H1 (cell line): ENCODE measurements at regions not wholly inside any gene's neighbourhood (a gene's known extent, or its start where the extent isn't known, plus 50 kb on each side); places are given as distances from the start of the nearest gene placed in this dataset.

ENCODE experiments used
- CTCF ChIA-PET: fragments of 300-600 bp; sonication (Branson Sonifier 250); formaldehyde crosslinking; loops from one replicate; lab custom pipeline; 2021; ENCODE audit not compliant: partially characterized antibody; lab: Charles Lee
- POLR2A ChIA-PET: fragments of 300-600 bp; sonication (Branson Sonifier 250); formaldehyde crosslinking; loops from one replicate; lab custom pipeline; 2021; ENCODE audit warnings: inconsistent platforms; ENCODE audit not compliant: partially characterized antibody; lab: Charles Lee
- DNase-seq, 2 experiments: peaks; one replicate each; pipeline versions ENCODE4 v3.0.0 to v3.0.0-alpha.2; 2010 to 2022; ENCODE audit warnings: low spot score in 2 of 2, low read depth in 1 of 2, mixed read lengths in 1 of 2
- FAIRE-seq: peaks from 2 replicates; lab custom pipeline; 2011; peaks lifted over from hg19 to GRCh38; lab: Jason Lieb, UNC
- H2AFZ ChIP-seq: 2 replicates; pipeline ENCODE4 v1.8.1; 2012; ENCODE audit warnings: low read length, inconsistent platforms
- H2AK5ac ChIP-seq: 2 replicates; pipeline ENCODE4 v1.6.1; 2013; ENCODE audit warnings: low read depth, low read length
- H2BK120ac ChIP-seq: replicated peaks from 2 replicates; pipeline ENCODE3; 2013; ENCODE audit warnings: low read depth, low read length, inconsistent platforms
- H2BK12ac ChIP-seq: 2 replicates; pipeline ENCODE4 v1.6.1; 2013; ENCODE audit warnings: low read depth, low read length
- H2BK15ac ChIP-seq: 2 replicates; pipeline ENCODE4 v1.6.1; 2013; ENCODE audit warnings: low read length
- H2BK20ac ChIP-seq: 2 replicates; pipeline ENCODE4 v1.6.1; 2013; ENCODE audit warnings: low read length
- H2BK5ac ChIP-seq: 2 replicates; pipeline ENCODE4 v1.6.1; 2013; ENCODE audit warnings: low read depth, low read length
- H3K14ac ChIP-seq: 2 replicates; pipeline ENCODE4 v1.6.1; 2013; ENCODE audit warnings: inconsistent platforms; ENCODE audit not compliant: insufficient read length
- H3K18ac ChIP-seq: 2 replicates; pipeline ENCODE4 v1.6.1; 2013; ENCODE audit warnings: low read length; ENCODE audit errors: extremely low read depth
- H3K23ac ChIP-seq: 2 replicates; pipeline ENCODE4 v1.6.1; 2013; ENCODE audit warnings: inconsistent platforms; ENCODE audit not compliant: insufficient read length
- H3K23me2 ChIP-seq: 2 replicates; pipeline ENCODE4 v1.6.1; 2013; ENCODE audit warnings: low read depth, low read length
- H3K27ac ChIP-seq: 2 replicates; pipeline ENCODE4 v1.6.1; 2011; ENCODE audit warnings: low read depth, low read length, inconsistent platforms
- H3K27me3 ChIP-seq, 4 experiments: replicated peaks in 1 of 4; 1 replicate in 1 of 4; 2 replicates in 3 of 4; pipeline versions ENCODE4 v1.6.1 to v1.8.1; 2011 to 2013; ENCODE audit warnings: low read length in 3 of 4, mild to moderate bottlenecking in 3 of 4, inconsistent platforms in 2 of 4, mixed read lengths in 2 of 4, moderate library complexity in 1 of 4; ENCODE audit not compliant: control insufficient read depth in 3 of 4, insufficient read depth in 3 of 4; ENCODE audit errors: extremely low read depth in 1 of 4
- H3K36me3 ChIP-seq, 4 experiments: 2 replicates each; pipeline versions ENCODE4 v1.6.1 to v1.8.1; 2011 to 2013; ENCODE audit warnings: mild to moderate bottlenecking in 4 of 4, low read length in 3 of 4, moderate library complexity in 2 of 4, control low read depth in 1 of 4, inconsistent platforms in 1 of 4; ENCODE audit not compliant: insufficient read depth in 4 of 4, control insufficient read depth in 2 of 4
- H3K4ac ChIP-seq: replicated peaks from 2 replicates; pipeline ENCODE3; 2013; ENCODE audit warnings: low read length, low read depth, mixed read lengths, inconsistent platforms; ENCODE audit not compliant: insufficient read length
- H3K4me1 ChIP-seq, 4 experiments: replicated peaks in 1 of 4; 1 replicate in 1 of 4; 2 replicates in 3 of 4; pipeline versions ENCODE4 v1.6.1 to v1.8.1; 2011 to 2013; ENCODE audit warnings: low read length in 3 of 4, inconsistent platforms in 2 of 4, mixed read lengths in 1 of 4; ENCODE audit not compliant: insufficient read depth in 4 of 4, control insufficient read depth in 3 of 4
- H3K4me2 ChIP-seq, 2 experiments: 2 replicates each; pipeline versions ENCODE4 v1.6.1 to v1.8.1; 2011 to 2013; ENCODE audit warnings: low read depth in 2 of 2, low read length in 2 of 2, control low read depth in 1 of 2, inconsistent platforms in 1 of 2, mild to moderate bottlenecking in 1 of 2; ENCODE audit not compliant: insufficient read depth in 1 of 2
- H3K4me3 ChIP-seq, 4 experiments: fragments of 200-600, 300-600 bp in 1 of 4; sonication (generic), shearing (Covaris generic), sonication (Bioruptor Twin) in 1 of 4; 2 replicates each; pipeline versions ENCODE4 v1.5.1 to v1.8.1; 2011 to 2016; ENCODE audit warnings: low read length in 4 of 4, low read depth in 3 of 4, control low read depth in 2 of 4, inconsistent platforms in 2 of 4, mild to moderate bottlenecking in 2 of 4, mixed read lengths in 1 of 4, moderate library complexity in 1 of 4; ENCODE audit not compliant: insufficient read depth in 2 of 4; ENCODE audit errors: extremely low read depth in 1 of 4
- H3K56ac ChIP-seq: replicated peaks from 2 replicates; pipeline ENCODE3; 2013; ENCODE audit warnings: low read depth, mild to moderate bottlenecking, mixed read lengths, low read length, inconsistent platforms; ENCODE audit not compliant: insufficient read length
- H3K79me1 ChIP-seq: 2 replicates; pipeline ENCODE4 v1.6.1; 2013; ENCODE audit warnings: low read depth, low read length, control low read depth
- H3K79me2 ChIP-seq, 2 experiments: 2 replicates each; pipeline versions ENCODE4 v1.6.1 to v1.8.1; 2012 to 2013; ENCODE audit warnings: low read length in 2 of 2, mild to moderate bottlenecking in 2 of 2, inconsistent platforms in 1 of 2; ENCODE audit not compliant: insufficient read depth in 2 of 2, control insufficient read depth in 1 of 2
- H3K9ac ChIP-seq, 4 experiments: replicated peaks in 1 of 4; 1 replicate in 1 of 4; 2 replicates in 3 of 4; pipeline versions ENCODE4 v1.6.1 to v1.8.1; 2011 to 2013; ENCODE audit warnings: low read depth in 3 of 4, low read length in 3 of 4, control low read depth in 2 of 4, mild to moderate bottlenecking in 2 of 4, moderate library complexity in 2 of 4, inconsistent platforms in 1 of 4; ENCODE audit errors: extremely low read depth in 1 of 4
- H3K9me3 ChIP-seq, 2 experiments: 2 replicates each; pipeline versions ENCODE4 v1.6.1 to v1.8.1; 2012 to 2013; ENCODE audit warnings: mild to moderate bottlenecking in 2 of 2, moderate library complexity in 2 of 2, control low read depth in 1 of 2, inconsistent platforms in 1 of 2, low read depth in 1 of 2, low read length in 1 of 2, mixed read lengths in 1 of 2; ENCODE audit not compliant: insufficient read depth in 2 of 2
- H4K20me1 ChIP-seq, 2 experiments: replicated peaks in 1 of 2; 2 replicates each; pipeline versions ENCODE3 to v1.8.1; 2011 to 2013; ENCODE audit warnings: inconsistent platforms in 2 of 2, low read length in 2 of 2, mild to moderate bottlenecking in 1 of 2; ENCODE audit not compliant: insufficient read depth in 2 of 2, control insufficient read depth in 1 of 2
- H4K5ac ChIP-seq: 2 replicates; pipeline ENCODE4 v1.6.1; 2013; ENCODE audit warnings: low read length, low read depth, mixed read lengths, inconsistent platforms; ENCODE audit not compliant: insufficient read length
- H4K8ac ChIP-seq: 2 replicates; pipeline ENCODE4 v1.8.0; 2013; ENCODE audit warnings: mild to moderate bottlenecking, moderate library complexity, low read length, inconsistent platforms; ENCODE audit not compliant: insufficient read depth; ENCODE audit errors: extremely low read depth
- H4K91ac ChIP-seq: replicated peaks from 2 replicates; pipeline ENCODE3; 2013; ENCODE audit warnings: low read length, mixed read lengths, inconsistent platforms; ENCODE audit not compliant: insufficient read length
- JUN ChIP-seq: IDR thresholded peaks from 2 replicates; pipeline ENCODE4 v1.6.1; 2011; ENCODE audit warnings: low read depth, mild to moderate bottlenecking, improper control_type of control experiment, low read length
- MAFK ChIP-seq: IDR thresholded peaks from 2 replicates; pipeline ENCODE4 v1.6.1; 2012; ENCODE audit warnings: low read depth, mild to moderate bottlenecking, improper control_type of control experiment, low read length
- RNF2 ChIP-seq: fragments of 200-900, 300-1000 bp; sonication (generic); IDR thresholded peaks from 2 replicates; pipeline ENCODE4 v1.7.1; 2016; ENCODE audit warnings: borderline replicate concordance, low read depth, mild to moderate bottlenecking, antibody characterized with exemption, low read length; ENCODE audit not compliant: poor library complexity, severe bottlenecking; ENCODE audit errors: missing control alignments
- SP1 ChIP-seq: IDR thresholded peaks from 2 replicates; pipeline ENCODE4 v1.6.1; 2011; ENCODE audit warnings: low read depth, low read length
- WGBS, 2 experiments: shearing (Covaris generic) in 1 of 2; methylation state at CpG; one replicate each; pipeline versions ENCODE4 v1.1.6 to v1.1.7; 2013 to 2015; ENCODE audit warnings: low lambda C conversion rate in 2 of 2, mixed read lengths in 2 of 2, inconsistent platforms in 1 of 2, low coverage in 1 of 2, missing lambda C conversion rate in 1 of 2; ENCODE audit not compliant: insufficient replicate concordance in 2 of 2, insufficient coverage in 1 of 2, insufficient read length in 1 of 2; ENCODE audit errors: extremely low coverage in 1 of 2, missing lambda C conversion rate in 1 of 2; 5-methylcytosine and 5-hydroxymethylcytosine counted together

- no peaks in the 10 kb centered on the region for H3K79me1 ChIP-seq
- H3K4me2 ChIP-seq: no peak overlapping the region
- DNase-seq (no peak), FAIRE-seq (no peak)
- H3K4ac ChIP-seq: no peak overlapping the region
- no peaks in the 10 kb centered on the region for H3K36me3 ChIP-seq
- TF ChIP-seq JUN: no peak
- TF ChIP-seq SP1: no peak
- no peak for TF ChIP-seq MAFK
- no peak for TF ChIP-seq RNF2
- H2AFZ ChIP-seq: no peak overlapping the region
- H3K18ac ChIP-seq: no peak overlapping the region
- no peak overlapping the region for H2BK120ac ChIP-seq
- H2BK15ac ChIP-seq: no peak overlapping the region
- H3K56ac ChIP-seq: no peak overlapping the region
- no peak overlapping the region for H3K9ac ChIP-seq
- no peaks in the 10 kb centered on the region for H3K4me1 ChIP-seq
- no peak overlapping the region for H3K27ac ChIP-seq
- H2BK12ac ChIP-seq: no peak overlapping the region
- H3K23ac ChIP-seq: no peak overlapping the region
- H3K23me2 ChIP-seq: no peaks in the 10 kb centered on the region
- no peak overlapping the region for H2BK20ac ChIP-seq
- no peak overlapping the region for H2AK5ac ChIP-seq
- no peak overlapping the region for H3K4me3 ChIP-seq
- H3K14ac ChIP-seq: no peak overlapping the region
- H4K8ac ChIP-seq: no peak overlapping the region
- no peaks in the 10 kb centered on the region for H4K20me1 ChIP-seq
- CTCF ChIA-PET: no interaction called here
- WGBS, 2 experiments: 99% methylated on average over 4 of the region's 6 CpGs; no CpG with 5 or more reads in 1 of the 2 experiments
- H4K91ac ChIP-seq: no peak overlapping the region
- no peak overlapping the region; the same call in 1 of the 2 replicates for H2BK5ac ChIP-seq
- 0 out of 4 replicates have a peak, but pooled peaks cover 0 to 3% of the 10 kb centered on the region in 2 experiments for H3K9me3 ChIP-seq
- no peak overlapping the region for H4K5ac ChIP-seq
- H3K79me2 ChIP-seq: no peaks in the 10 kb centered on the region
- no peaks in the 10 kb centered on the region for H3K27me3 ChIP-seq
- POLR2A ChIA-PET: no interaction called here
These were observed 50.8 kb upstream of the EGFR start for GRCh38 chr7:54968018-54968417.
